ENCODE measurements at regions not wholly inside any gene's neighbourhood (a gene's known extent, or its start where the extent isn't known, plus 50 kb on each side); places are given as distances from the start of the nearest gene placed in this dataset.

DNA sequence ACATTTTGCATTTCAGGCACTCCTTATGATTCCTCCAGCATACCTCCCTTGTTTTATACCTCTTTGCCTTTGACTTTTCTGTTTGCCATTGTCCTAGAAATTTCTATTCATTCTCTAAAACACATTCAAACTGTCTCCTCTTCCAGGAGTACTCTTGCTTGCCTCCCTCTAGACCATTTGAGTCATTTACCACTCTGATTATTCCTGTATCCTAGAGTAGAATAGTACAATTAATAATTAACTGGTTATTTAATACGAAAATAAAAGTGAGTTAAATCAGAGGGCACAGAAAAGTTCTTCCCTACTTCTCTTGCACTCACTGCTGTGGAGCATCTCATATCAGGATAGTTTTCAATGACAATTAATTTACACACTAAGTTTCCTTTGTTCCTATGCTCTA lies 290.2 kb upstream of the RORA start:
- H3K27ac ChIP-seq = no peak overlapping the region
- 93 to 95% methylated on average over 1 of the region's 1 CpG for WGBS, 2 donors
- intact Hi-C loops (cut with DNase I; ENCODE audit: low total_unique reads) = no loop called here

DNA sequence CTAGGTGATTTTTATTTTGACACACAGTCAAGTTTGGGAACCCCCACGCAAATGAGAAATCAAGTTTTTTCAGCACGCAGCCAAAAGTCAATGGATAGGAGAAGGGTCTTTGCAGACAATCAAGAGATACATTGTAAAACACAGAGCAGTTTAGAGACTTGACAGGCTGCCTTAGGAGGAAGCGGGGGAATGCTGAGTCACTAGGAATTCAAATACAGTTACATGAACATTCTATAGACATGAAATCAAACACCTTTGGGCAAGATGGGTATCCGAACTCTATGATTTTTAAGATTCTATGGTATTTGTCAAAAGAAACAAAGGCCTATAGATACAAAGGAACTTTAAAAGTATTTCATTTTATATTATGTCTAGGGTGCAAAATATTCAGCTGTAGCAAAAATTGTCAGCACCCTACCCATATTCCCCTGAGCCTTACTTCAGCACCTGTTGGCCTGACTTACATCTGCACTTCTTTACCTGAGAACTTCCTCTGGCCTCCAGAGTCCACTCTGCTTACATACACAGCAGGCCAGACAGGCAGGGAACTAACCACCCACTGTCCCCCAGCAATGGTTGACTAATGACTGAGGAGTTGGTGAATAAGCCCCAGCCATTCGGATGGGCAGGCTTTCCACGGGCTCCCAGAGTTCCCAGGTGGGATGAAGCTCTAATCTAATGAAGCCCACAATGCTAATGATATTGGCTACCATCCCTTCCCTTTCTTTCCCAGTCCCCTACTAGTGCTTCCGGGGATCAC lies 289.3 kb upstream of the RORA start:
- Histone ChIP-seq H3K27ac (no peak overlapping the region), H3K36me3 (ENCODE audit: low read depth, missing control alignments) (no peaks in the 10 kb centered on the region), H3K9me3 (no peaks in the 10 kb centered on the region), H3K4me1 (no peaks in the 10 kb centered on the region), H3K4me3 (no peak overlapping the region), H3K27me3 (no peaks in the 10 kb centered on the region)
- DNase-seq = no peak
- WGBS, 2 donors = 74 to 77% methylated on average over 7 of the region's 7 CpGs
- no peak for TF ChIP-seq CTCF (IDR thresholded peaks at IDR 0.05)
- no peak for TF ChIP-seq POLR2A (IDR thresholded peaks at IDR 0.05)
- intact Hi-C loops (cut with DNase I; ENCODE audit: low total_unique reads) = no loop called here

More for the DNA sequence above, 290.2 kb upstream of the RORA start:
- no peaks in the 10 kb centered on the region for H3K27me3 ChIP-seq
- H3K4me1 ChIP-seq = no peaks in the 10 kb centered on the region
- H3K9me3 ChIP-seq = no peaks in the 10 kb centered on the region
- H3K4me3 ChIP-seq = no peak overlapping the region
- no peak for DNase-seq
- no peak for TF ChIP-seq CTCF (IDR thresholded peaks at IDR 0.05)
- no peak for TF ChIP-seq POLR2A (IDR thresholded peaks at IDR 0.05)
- H3K36me3 ChIP-seq (ENCODE audit: low read depth, missing control alignments) = no peaks in the 10 kb centered on the region

GRCh38 chr15:61517776-61518175 lies 288.7 kb upstream of the RORA start:
- no peak overlapping the region for H3K27ac ChIP-seq
- no peak overlapping the region for H3K4me3 ChIP-seq
- no peaks in the 10 kb centered on the region for H3K36me3 ChIP-seq (ENCODE audit: low read depth, missing control alignments)
- no peaks in the 10 kb centered on the region for H3K27me3 ChIP-seq
- no peak for DNase-seq
- TF ChIP-seq POLR2A (IDR thresholded peaks at IDR 0.05) (no peak), CTCF (IDR thresholded peaks at IDR 0.05) (no peak)
- 94 to 96% methylated on average over 3 of the region's 3 CpGs for WGBS, 2 donors
- no peaks in the 10 kb centered on the region for H3K4me1 ChIP-seq
- H3K9me3 ChIP-seq = no peaks in the 10 kb centered on the region
- intact Hi-C loops (cut with DNase I; ENCODE audit: low total_unique reads) = no loop called here

- no peak for TF ChIP-seq CTCF (IDR thresholded peaks at IDR 0.05)
- no peak for TF ChIP-seq POLR2A (IDR thresholded peaks at IDR 0.05)
- Histone ChIP-seq H3K27me3 (no peaks in the 10 kb centered on the region), H3K4me1 (no peaks in the 10 kb centered on the region), H3K9me3 (no peaks in the 10 kb centered on the region), H3K36me3 (ENCODE audit: low read depth, missing control alignments) (no peaks in the 10 kb centered on the region), H3K4me3 (no peak overlapping the region), H3K27ac (no peak overlapping the region)
- no peak for DNase-seq
- intact Hi-C loops (cut with DNase I; ENCODE audit: low total_unique reads) = no loop called here
These were observed 288.2 kb upstream of the RORA start for GRCh38 chr15:61517335-61517734.

GRCh38 chr15:61511756-61512155 lies 282.7 kb upstream of the RORA start:
- no peak for DNase-seq
- 80 to 83% methylated on average over 1 of the region's 1 CpG for WGBS, 2 donors
- intact Hi-C loops (cut with DNase I; ENCODE audit: low total_unique reads) = no loop called here
- no peak for TF ChIP-seq POLR2A (IDR thresholded peaks at IDR 0.05)
- TF ChIP-seq CTCF (IDR thresholded peaks at IDR 0.05) = no peak
- Histone ChIP-seq H3K36me3 (ENCODE audit: low read depth, missing control alignments) (no peaks in the 10 kb centered on the region), H3K27ac (no peak overlapping the region), H3K4me1 (no peaks in the 10 kb centered on the region), H3K27me3 (no peaks in the 10 kb centered on the region), H3K9me3 (no peaks in the 10 kb centered on the region), H3K4me3 (no peak overlapping the region)
